ENCODE measurements at regions not wholly inside any gene's neighbourhood (a gene's known extent, or its start where the extent isn't known, plus 50 kb on each side); places are given as distances from the start of the nearest gene placed in this dataset.

DNA sequence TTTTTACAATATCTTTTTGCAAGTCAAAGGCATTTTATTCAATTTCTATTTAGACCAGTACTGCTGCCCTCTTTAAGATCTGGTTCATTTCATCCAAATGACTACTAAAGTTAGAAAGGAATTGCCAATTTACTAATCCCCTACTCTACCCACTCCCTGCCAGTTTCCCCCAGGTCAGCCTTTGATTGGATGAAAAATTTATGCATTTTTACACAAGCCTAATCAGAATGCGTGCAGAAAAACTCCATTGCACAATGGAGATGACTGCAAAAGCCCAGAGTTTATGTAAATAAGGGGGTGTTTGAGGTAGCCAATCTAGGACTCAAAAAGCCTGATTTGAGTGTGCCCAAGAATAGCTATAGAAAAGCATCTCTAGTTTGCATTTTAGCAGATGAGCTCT lies 310.6 kb downstream of the PABPC4L start:
- H3K36me3 ChIP-seq = no peaks in the 10 kb centered on the region
- H3K4me1 ChIP-seq = no peaks in the 10 kb centered on the region
- H3K4me3 ChIP-seq = no peak overlapping the region
- no peaks in the 10 kb centered on the region for H3K9me3 ChIP-seq
- intact Hi-C loops (cut with DNase I) = no loop called here
- WGBS, 2 donors = 86% methylated on average over 1 of the region's 1 CpG
- H3K27me3 ChIP-seq = no peaks in the 10 kb centered on the region
- no peak for DNase-seq
- no peak for ATAC-seq
- no peak overlapping the region for H3K27ac ChIP-seq
- TF ChIP-seq, protein P1, sequence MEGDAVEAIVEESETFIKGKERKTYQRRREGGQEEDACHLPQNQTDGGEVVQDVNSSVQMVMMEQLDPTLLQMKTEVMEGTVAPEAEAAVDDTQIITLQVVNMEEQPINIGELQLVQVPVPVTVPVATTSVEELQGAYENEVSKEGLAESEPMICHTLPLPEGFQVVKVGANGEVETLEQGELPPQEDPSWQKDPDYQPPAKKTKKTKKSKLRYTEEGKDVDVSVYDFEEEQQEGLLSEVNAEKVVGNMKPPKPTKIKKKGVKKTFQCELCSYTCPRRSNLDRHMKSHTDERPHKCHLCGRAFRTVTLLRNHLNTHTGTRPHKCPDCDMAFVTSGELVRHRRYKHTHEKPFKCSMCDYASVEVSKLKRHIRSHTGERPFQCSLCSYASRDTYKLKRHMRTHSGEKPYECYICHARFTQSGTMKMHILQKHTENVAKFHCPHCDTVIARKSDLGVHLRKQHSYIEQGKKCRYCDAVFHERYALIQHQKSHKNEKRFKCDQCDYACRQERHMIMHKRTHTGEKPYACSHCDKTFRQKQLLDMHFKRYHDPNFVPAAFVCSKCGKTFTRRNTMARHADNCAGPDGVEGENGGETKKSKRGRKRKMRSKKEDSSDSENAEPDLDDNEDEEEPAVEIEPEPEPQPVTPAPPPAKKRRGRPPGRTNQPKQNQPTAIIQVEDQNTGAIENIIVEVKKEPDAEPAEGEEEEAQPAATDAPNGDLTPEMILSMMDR (IDR thresholded peaks at IDR 0.05) = no peak

DNA sequence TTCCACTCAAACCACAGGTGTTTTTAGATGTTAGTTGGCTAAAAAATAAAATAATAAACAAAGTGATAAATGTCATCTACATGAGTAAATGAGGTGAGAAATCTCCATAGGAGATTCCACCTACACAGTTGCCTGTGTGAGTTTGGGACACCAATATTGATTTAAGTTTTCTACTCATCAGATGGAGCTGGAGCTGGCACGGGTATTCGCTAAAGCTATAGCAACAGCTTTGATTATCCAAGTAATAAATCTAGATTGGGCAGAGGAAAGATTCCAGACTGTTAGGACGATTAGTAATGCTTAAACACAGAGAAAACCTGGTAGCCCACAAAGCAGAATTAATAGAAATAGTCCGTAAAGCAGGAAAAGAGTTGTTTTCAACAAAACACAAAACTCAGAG lies 313.9 kb downstream of the PABPC4L start:
- WGBS, 2 donors = 85 to 89% methylated on average over 4 of the region's 4 CpGs
- Histone ChIP-seq H3K9me3 (no peaks in the 10 kb centered on the region), H3K4me3 (no peak overlapping the region), H3K4me1 (no peaks in the 10 kb centered on the region), H3K36me3 (no peaks in the 10 kb centered on the region), H3K27ac (no peak overlapping the region), H3K27me3 (no peaks in the 10 kb centered on the region)
- ATAC-seq = no peak
- intact Hi-C loops (cut with DNase I) = no loop called here
- no peak for DNase-seq
- TF ChIP-seq, protein P1 (IDR thresholded peaks at IDR 0.05) = no peak

DNA sequence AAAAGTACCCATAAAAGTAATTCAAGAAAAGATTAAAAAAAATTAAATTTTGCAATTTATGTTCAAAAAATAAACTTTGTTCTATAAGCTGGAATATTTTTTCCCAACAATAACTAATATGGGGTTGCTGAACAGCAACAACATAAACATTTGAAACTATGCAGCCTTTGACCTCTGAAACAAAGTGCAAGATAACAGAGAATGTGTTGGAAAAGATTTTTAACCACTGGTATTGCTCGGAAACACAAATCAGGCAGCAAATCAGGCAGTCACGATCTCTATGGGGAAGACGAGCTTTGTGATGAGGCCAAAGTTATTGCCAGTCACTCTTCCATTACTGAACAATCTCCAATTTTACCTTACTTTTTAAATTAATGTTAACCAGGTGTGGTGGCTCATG lies 332.1 kb downstream of the PABPC4L start:
- Histone ChIP-seq H3K27ac (no peak overlapping the region), H3K9me3 (no peaks in the 10 kb centered on the region), H3K36me3 (no peaks in the 10 kb centered on the region), H3K27me3 (no peaks in the 10 kb centered on the region), H3K4me3 (no peak overlapping the region), H3K4me1 (no peaks in the 10 kb centered on the region)
- intact Hi-C loops (cut with DNase I) = no loop called here
- 65 to 82% methylated on average over 3 of the region's 3 CpGs for WGBS, 2 donors
- DNase-seq = no peak
- TF ChIP-seq, protein P1 (IDR thresholded peaks at IDR 0.05) = no peak
- no peak for ATAC-seq

DNA sequence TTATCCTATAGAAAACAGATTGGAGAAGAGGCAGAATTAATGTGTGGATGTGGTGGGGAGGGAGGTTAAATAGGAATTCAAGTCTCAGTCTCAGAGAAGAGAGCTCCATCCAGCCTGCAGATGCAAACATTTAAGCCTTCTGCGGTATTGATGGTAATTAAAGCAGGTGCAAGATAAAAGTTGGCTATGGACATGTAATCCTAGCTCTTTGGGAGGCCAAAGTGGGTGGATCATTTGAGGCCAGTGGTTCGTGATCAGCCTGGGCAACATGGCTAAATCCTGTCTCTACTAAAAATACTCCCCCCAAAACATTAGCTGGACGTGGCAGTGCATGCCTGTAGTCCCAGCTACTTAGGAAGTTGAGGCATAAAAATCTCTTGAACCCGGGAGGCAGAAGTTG lies 332.7 kb downstream of the PABPC4L start:
- Histone ChIP-seq H3K9me3 (no peaks in the 10 kb centered on the region), H3K27ac (no peak overlapping the region), H3K4me3 (no peak overlapping the region), H3K36me3 (no peaks in the 10 kb centered on the region), H3K4me1 (no peaks in the 10 kb centered on the region), H3K27me3 (no peaks in the 10 kb centered on the region)
- ATAC-seq = no peak
- intact Hi-C loops (cut with DNase I) = no loop called here
- TF ChIP-seq, protein P1 (IDR thresholded peaks at IDR 0.05) = no peak
- DNase-seq = no peak
- WGBS, 2 donors = 79 to 88% methylated on average over 4 of the region's 4 CpGs

DNA sequence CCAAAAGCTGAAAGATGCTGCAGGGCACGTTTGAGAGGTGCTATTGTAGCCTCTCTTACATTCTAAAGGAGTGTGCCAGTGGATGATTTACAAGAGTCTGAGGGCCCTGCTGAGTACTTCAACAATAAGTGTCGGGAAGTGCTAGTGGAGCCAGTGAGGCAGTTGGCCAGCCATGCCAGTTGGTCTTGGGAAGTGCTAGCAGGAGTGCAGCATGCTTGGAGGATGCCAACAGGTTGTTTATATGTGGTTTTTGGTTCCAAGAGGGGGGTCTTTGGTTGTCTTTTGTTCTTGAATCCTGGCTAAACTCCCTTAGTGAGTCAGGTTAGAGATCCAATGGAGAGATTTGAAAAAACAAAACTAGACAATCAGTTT lies 335.3 kb downstream of the PABPC4L start:
- Histone ChIP-seq H3K27me3 (no peaks in the 10 kb centered on the region), H3K36me3 (no peaks in the 10 kb centered on the region), H3K4me1 (no peaks in the 10 kb centered on the region), H3K9me3 (no peaks in the 10 kb centered on the region), H3K4me3 (no peak overlapping the region), H3K27ac (no peak overlapping the region)
- intact Hi-C loops (cut with DNase I) = no loop called here
- ATAC-seq = no peak
- TF ChIP-seq, protein P1 (IDR thresholded peaks at IDR 0.05) = no peak
- no peak for DNase-seq
- WGBS, 2 donors = 70 to 71% methylated on average over 2 of the region's 2 CpGs
